ENCODE measurements at regions not wholly inside any gene's neighbourhood (a gene's known extent, or its start where the extent isn't known, plus 50 kb on each side); places are given as distances from the start of the nearest gene placed in this dataset.

DNA sequence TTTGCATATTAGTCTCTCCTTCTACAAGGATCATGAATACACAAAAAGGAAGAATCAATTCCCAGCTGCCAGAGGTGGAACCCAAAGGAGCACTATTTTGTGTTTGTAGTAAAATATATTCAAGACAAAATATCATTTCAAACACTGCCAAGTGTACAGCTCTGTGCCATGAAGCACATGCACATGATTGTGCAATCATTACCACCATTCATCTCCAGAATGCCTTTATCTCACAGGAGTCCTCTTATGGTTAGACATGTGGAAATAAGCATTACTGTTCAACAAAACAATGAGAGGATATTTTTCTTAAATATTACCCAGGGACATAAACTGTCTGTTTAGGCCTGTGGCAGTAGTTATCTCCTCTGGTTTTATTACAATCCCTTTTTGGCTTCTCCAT is 151.4 kb upstream of the PPP1R3A start:
- Histone ChIP-seq H3K9me3 (no peaks in the 10 kb centered on the region), H3K27ac (no peak overlapping the region), H3K27me3 (replicated peaks; ENCODE audit: insufficient read depth) (no peaks in the 10 kb centered on the region), H3K4me3 (no peak overlapping the region), H3K4me1 (replicated peaks) (no peaks in the 10 kb centered on the region), H3K36me3 (no peaks in the 10 kb centered on the region)
- DNase-seq (ENCODE audit: low spot score): no peak
- intact Hi-C loops (cut with DNase I): no loop called here
- TF ChIP-seq, protein P1, sequence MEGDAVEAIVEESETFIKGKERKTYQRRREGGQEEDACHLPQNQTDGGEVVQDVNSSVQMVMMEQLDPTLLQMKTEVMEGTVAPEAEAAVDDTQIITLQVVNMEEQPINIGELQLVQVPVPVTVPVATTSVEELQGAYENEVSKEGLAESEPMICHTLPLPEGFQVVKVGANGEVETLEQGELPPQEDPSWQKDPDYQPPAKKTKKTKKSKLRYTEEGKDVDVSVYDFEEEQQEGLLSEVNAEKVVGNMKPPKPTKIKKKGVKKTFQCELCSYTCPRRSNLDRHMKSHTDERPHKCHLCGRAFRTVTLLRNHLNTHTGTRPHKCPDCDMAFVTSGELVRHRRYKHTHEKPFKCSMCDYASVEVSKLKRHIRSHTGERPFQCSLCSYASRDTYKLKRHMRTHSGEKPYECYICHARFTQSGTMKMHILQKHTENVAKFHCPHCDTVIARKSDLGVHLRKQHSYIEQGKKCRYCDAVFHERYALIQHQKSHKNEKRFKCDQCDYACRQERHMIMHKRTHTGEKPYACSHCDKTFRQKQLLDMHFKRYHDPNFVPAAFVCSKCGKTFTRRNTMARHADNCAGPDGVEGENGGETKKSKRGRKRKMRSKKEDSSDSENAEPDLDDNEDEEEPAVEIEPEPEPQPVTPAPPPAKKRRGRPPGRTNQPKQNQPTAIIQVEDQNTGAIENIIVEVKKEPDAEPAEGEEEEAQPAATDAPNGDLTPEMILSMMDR (IDR thresholded peaks at IDR 0.05): no peak
- TF ChIP-seq POLR2AphosphoS5 (IDR thresholded peaks at IDR 0.05) (no peak), POLR2A (IDR thresholded peaks at IDR 0.05) (no peak)

DNA sequence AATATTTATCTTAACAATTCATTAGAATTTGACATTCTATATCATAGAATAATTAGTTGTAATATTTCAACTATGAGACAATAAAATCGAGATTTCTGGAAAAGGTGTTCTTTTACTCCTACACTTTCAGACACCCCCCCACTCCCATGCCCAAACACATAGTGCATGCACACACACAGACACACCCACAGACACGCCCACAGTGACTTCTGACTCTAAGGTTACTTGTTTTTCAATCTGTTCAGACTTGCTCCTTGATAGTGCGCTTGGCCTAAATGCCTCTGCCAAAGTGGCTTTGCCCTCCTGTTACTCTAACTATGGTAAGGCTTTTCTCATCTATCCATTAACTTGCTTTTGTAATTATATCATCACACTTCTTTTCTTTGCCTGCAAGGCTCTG is 144.0 kb upstream of the PPP1R3A start:
- DNase-seq (ENCODE audit: low spot score): no peak
- Histone ChIP-seq H3K4me1 (replicated peaks) (no peaks in the 10 kb centered on the region), H3K36me3 (no peaks in the 10 kb centered on the region), H3K4me3 (no peak overlapping the region), H3K27me3 (replicated peaks; ENCODE audit: insufficient read depth) (no peaks in the 10 kb centered on the region), H3K9me3 (no peaks in the 10 kb centered on the region), H3K27ac (no peak overlapping the region)
- WGBS: 56% methylated on average over 3 of the region's 3 CpGs
- no peak for TF ChIP-seq POLR2A (IDR thresholded peaks at IDR 0.05)
- TF ChIP-seq POLR2AphosphoS5 (IDR thresholded peaks at IDR 0.05): no peak
- TF ChIP-seq, protein P1 (IDR thresholded peaks at IDR 0.05): no peak
- intact Hi-C loops (cut with DNase I): no loop called here

DNA sequence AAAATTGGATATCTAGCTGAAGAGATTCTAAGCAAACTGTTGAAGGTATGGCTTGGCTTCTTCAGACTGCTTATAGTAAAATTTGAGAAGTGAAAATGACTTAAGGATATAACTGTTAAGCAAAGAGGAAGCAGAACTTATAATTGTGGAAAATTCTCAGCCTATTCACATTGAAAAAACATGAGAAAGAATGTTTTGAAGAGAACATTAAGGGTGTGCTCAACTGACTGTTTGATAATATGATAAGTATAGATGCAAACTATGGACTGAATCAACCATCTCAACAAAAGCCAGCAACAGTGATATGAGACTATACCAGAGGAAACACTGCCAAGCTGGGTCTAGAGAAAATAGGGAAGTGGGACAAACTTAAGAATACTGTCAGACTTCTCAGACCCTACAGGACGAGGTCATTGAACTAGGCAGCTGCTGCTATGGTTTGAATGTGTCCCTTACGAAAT is 133.1 kb upstream of the PPP1R3A start:
- no peaks in the 10 kb centered on the region for H3K9me3 ChIP-seq
- no peak for TF ChIP-seq POLR2AphosphoS5 (IDR thresholded peaks at IDR 0.05)
- TF ChIP-seq, protein P1 (IDR thresholded peaks at IDR 0.05): no peak
- no peak for TF ChIP-seq POLR2A (IDR thresholded peaks at IDR 0.05)
- no peak overlapping the region for H3K4me3 ChIP-seq
- no peak for DNase-seq (ENCODE audit: low spot score)
- no peaks in the 10 kb centered on the region for H3K36me3 ChIP-seq
- H3K4me1 ChIP-seq (replicated peaks): no peaks in the 10 kb centered on the region
- intact Hi-C loops (cut with DNase I): no loop called here
- H3K27me3 ChIP-seq (replicated peaks; ENCODE audit: insufficient read depth): no peaks in the 10 kb centered on the region
- WGBS: 77% methylated on average over 2 of the region's 2 CpGs
- H3K27ac ChIP-seq: no peak overlapping the region

DNA sequence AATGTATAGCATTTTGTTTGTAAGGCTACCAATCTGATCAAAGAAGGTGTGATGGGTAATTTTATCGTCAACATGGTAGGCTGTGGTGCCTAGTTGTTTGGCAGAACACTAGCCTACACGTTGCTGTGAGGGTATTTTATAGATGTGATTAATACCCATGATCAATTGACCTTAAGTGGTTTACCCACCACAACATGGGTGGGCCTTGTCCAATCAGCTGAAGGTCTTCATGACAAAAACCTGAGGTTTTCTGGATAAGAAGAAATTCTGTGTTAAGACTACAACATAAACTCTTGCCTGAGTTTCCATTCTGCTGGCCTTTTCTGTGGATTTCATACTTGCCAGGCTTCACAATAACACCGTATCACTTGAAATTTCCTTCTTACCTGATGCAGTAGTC is 131.8 kb upstream of the PPP1R3A start:
- intact Hi-C loops (cut with DNase I): no loop called here
- Histone ChIP-seq H3K27me3 (replicated peaks; ENCODE audit: insufficient read depth) (no peaks in the 10 kb centered on the region), H3K9me3 (no peaks in the 10 kb centered on the region), H3K4me3 (no peak overlapping the region), H3K27ac (no peak overlapping the region), H3K36me3 (no peaks in the 10 kb centered on the region), H3K4me1 (replicated peaks) (no peaks in the 10 kb centered on the region)
- DNase-seq (ENCODE audit: low spot score): no peak
- WGBS: 72% methylated on average over 3 of the region's 3 CpGs
- no peak for TF ChIP-seq POLR2AphosphoS5 (IDR thresholded peaks at IDR 0.05)
- TF ChIP-seq POLR2A (IDR thresholded peaks at IDR 0.05): no peak
- TF ChIP-seq, protein P1 (IDR thresholded peaks at IDR 0.05): no peak

DNA sequence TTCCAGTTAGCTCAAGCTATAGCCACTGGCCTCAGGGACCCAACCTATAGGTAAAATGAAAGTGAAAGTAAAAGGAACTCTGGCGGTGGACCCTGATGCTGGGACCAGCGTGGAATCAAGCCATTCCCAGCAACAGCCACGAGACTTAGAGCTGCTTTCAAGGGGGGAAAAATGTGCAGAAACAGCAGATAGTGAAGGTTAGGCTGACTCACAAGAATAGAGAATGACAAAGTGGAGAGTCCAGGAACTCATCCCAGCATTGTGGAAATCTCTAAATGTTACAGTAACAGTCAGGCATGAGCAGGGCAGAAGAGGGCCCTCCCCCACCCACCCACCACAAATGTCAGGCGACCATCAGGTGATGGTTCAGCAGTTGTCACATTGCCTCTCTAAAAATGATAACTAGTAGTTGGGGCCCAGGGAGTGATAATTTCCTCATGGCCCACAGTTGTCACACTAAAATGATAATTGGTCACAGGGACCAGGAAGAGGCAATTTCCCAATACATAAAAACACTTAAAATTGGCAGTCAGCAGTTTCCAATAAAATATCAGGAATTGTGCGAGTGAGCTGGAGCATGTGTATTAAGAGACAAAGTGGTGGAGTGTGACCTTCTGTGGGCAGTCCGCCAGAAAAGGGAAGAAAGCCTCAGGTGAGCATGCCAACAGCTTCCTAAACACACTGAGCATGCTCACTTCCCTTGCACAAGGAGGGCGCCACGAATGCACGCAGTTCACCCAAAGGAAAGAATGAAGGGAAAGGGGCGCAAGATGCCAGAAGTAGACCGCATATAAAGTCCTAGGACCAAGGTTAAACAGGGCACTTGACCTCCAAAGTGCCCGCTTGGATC is 129.8 kb upstream of the PPP1R3A start:
- Histone ChIP-seq H3K4me3 (no peak overlapping the region), H3K9me3 (no peaks in the 10 kb centered on the region), H3K27me3 (replicated peaks; ENCODE audit: insufficient read depth) (no peaks in the 10 kb centered on the region), H3K4me1 (replicated peaks) (no peaks in the 10 kb centered on the region), H3K27ac (no peak overlapping the region), H3K36me3 (no peaks in the 10 kb centered on the region)
- no peak for DNase-seq (ENCODE audit: low spot score)
- intact Hi-C loops (cut with DNase I): no loop called here
- 83% methylated on average over 12 of the region's 12 CpGs for WGBS
- TF ChIP-seq, protein P1 (IDR thresholded peaks at IDR 0.05): no peak
- TF ChIP-seq POLR2AphosphoS5 (IDR thresholded peaks at IDR 0.05) (no peak), POLR2A (IDR thresholded peaks at IDR 0.05) (no peak)
